Fibroblast of lung (primary cell): ENCODE measurements at regions not wholly inside any gene's neighbourhood (a gene's known extent, or its start where the extent isn't known, plus 50 kb on each side); places are given as distances from the start of the nearest gene placed in this dataset.

Source experiments
- CTCF ChIP-seq, 2 donors: IDR thresholded peaks in 1 of 2; conservative IDR thresholded peaks in 1 of 2; 1 replicate in 1 of 2; 2 replicates in 1 of 2; pipeline ENCODE4 v1.5.1; 2011 to 2012; ENCODE audit warnings: low read length in 2 of 2, control low read depth in 1 of 2, inconsistent platforms in 1 of 2, low read depth in 1 of 2, mild to moderate bottlenecking in 1 of 2
- EZH2 ChIP-seq: IDR thresholded peaks from 2 replicates; pipeline ENCODE4 v1.5.1; 2012; ENCODE audit warnings: low read length, control low read depth, mild to moderate bottlenecking; ENCODE audit errors: missing control alignments

GRCh38 chr15:81729340-81729739 is 316.5 kb downstream of the MEX3B start:
- TF ChIP-seq CTCF (conservative IDR thresholded peaks at IDR 0.05 in 1 of 2, IDR thresholded peaks at IDR 0.05 in 1 of 2; ENCODE audit: low read depth in 1 of 2, low read length in 2 of 2) (no peak), EZH2 (no peak)
